Inflammatory macrophage treated with lipopolysaccharide for 4 hours (primary cell): ENCODE measurements at regions not wholly inside any gene's neighbourhood (a gene's known extent, or its start where the extent isn't known, plus 50 kb on each side); places are given as distances from the start of the nearest gene placed in this dataset.

Source experiments
- DNase-seq: peaks from one replicate; pipeline ENCODE4 v3.0.0-alpha.2; 2020

GRCh38 chr5:162325143-162325727 lies 257.7 kb downstream of the GABRG2 start:
- DNase-seq: no peak

- DNase-seq: no peak
Measured at GRCh38 chr5:162334944-162335343, 267.4 kb downstream of the GABRG2 start.

- no peak for DNase-seq
Measured at GRCh38 chr5:162360373-162360931, 292.9 kb downstream of the GABRG2 start.

- DNase-seq: no peak
Measured at GRCh38 chr5:162372256-162372655, 304.7 kb downstream of the GABRG2 start.

- no peak for DNase-seq
Measured at GRCh38 chr5:162377895-162378294, 310.3 kb downstream of the GABRG2 start.

- DNase-seq: no peak
Measured at GRCh38 chr5:162382839-162383238, 315.3 kb downstream of the GABRG2 start.

- DNase-seq: no peak
Measured at GRCh38 chr5:162384225-162384624, 316.7 kb downstream of the GABRG2 start.

DNA sequence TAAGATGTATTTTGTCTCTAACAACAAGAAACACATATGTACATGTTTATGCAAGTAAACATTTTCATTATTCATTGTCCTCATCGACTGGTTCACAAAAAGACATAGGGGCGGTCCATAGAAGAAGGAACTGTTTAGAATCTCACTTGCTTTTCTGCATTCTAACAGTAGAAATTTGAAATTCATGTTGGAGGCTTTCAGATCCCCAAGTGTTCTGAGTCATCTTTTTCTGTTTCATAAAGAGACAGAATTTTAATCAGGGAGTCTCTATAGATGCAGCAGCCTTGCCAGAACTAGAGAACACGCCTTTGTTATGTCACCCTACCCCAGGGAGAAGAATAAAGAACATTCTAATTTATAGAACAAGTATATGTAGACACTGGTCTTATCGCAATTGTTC lies 324.3 kb downstream of the GABRG2 start:
- no peak for DNase-seq

DNA sequence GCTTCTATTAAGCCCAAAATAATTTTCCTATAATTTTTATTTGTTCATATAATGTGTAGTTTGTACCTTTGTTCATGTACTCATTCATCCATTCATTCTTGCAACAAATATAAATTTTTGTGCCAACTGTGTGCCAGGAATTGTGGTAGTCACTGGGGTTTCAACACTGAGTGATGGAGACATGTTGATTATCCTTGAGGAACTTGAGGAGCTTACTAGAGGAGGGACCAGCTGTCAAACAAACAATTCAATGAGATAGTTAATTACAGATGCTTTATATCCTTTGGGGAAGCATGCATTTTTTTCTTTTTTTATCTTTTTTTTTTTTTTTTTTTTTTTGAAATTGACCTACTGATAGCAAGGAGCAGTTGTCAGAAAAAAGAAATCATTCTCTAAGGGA lies 324.8 kb downstream of the GABRG2 start:
- DNase-seq: no peak

- no peak for DNase-seq
Measured at GRCh38 chr5:162393534-162393933, 326.0 kb downstream of the GABRG2 start.

DNA sequence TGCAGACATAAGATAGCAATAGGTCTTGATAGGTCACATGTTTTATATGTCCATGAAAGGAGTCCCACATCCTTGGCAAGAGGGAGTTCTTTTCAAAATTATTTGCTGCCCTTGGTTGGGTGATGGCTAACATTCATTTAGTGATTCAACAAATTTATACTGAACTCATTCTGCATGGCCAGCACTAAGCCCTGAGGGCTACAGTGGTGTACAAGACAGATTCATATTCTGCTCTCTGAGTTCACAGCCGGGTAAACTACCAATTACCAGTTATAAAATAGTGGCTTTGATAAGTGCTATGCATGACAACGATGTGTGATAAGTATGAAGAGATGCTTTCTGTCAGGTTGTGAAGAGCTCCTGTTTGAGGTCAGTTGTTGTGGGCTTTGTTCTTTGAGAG lies 340.0 kb downstream of the GABRG2 start:
- DNase-seq: no peak

DNA sequence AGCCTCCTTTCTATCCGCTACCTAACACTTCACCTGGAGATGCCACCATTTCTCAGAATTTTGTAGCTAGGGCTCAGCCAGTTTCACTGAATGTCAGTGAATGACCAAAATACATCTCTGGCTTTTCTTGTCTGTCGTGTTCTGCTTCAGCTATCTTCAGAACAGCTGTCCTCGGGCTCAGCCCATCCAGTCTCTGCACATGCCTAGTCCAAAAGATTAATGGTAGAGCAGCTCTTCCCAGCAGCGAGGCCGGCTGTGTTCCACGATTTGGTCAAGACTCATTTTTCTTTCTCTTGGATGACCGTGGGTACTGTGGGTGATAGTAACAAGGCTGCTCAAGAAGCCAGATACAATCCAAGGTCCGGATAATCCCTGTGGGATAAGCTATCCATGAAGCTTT lies 342.8 kb downstream of the GABRG2 start:
- no peak for DNase-seq

GRCh38 chr5:162429142-162429541 lies 361.6 kb downstream of the GABRG2 start:
- DNase-seq: no peak

GRCh38 chr5:162434281-162434680 lies 366.7 kb downstream of the GABRG2 start:
- DNase-seq: no peak

GRCh38 chr5:162436055-162436454 lies 368.5 kb downstream of the GABRG2 start:
- DNase-seq: no peak

DNA sequence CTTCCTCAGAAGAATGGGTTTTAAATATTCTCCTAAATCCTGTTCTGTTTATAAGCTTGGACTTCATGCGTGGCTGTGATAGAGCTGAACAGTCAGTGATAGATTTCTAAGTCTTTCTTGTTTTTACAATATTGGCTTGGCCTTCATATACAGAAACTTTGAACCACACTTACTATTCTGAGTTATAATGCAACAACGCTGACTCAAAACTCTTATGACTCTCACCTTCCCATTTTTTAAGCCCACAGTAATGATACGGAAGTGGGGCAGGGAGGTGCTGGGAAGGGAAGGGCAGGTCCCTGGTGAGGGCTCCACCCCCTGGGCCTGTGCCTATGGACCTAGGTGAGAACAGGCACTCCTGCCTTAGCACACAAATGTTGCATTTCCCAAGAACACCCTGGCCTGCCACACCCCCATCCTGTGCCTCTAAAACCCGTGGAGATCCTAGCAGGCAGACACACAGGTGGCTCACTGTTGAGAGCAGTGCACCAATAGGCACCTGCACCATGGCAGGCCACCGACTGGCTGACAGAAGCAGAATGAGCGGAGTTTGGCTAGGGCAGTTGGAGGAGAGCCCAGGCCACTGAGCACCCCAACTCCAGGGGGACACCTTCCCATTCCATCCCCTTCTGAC lies 376.7 kb downstream of the GABRG2 start:
- no peak for DNase-seq

DNA sequence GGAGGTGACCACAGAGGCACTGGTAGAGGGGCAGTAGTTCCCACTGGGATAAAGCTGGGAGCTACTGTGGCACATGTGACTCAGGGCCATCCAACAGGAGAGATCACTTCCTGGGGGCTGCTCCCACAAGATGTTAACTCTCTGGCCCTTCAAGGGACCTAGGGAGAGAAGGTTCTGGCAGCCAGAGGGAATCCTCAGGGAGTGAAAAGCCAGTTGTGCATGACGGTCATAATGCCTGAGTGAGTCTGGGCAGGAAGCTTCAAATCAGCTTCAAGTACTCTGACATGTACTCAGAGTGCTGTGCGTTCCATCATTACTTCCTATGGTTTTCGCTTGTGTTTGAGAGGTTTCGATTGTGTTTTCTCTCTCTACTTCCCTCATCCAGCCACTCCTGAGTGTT lies 388.5 kb downstream of the GABRG2 start:
- DNase-seq: no peak

DNA sequence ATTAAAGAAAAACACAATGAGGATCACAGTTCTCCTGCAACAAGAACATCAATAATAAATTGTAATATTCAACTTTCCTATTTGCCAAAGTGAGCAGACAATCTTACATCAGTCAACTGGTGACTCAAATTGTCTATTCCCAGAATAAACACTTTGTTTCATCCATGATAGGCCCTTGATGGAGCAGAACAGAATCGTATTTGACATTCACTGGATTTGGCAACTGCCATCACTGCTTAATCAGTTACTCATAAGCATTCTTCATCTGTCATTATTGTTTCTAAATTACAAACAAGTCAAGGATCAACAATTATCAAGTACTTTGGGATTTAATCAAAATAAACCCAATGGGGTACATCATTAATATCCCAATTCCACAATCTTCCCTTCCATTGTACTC lies 398.4 kb downstream of the GABRG2 start:
- no peak for DNase-seq

DNA sequence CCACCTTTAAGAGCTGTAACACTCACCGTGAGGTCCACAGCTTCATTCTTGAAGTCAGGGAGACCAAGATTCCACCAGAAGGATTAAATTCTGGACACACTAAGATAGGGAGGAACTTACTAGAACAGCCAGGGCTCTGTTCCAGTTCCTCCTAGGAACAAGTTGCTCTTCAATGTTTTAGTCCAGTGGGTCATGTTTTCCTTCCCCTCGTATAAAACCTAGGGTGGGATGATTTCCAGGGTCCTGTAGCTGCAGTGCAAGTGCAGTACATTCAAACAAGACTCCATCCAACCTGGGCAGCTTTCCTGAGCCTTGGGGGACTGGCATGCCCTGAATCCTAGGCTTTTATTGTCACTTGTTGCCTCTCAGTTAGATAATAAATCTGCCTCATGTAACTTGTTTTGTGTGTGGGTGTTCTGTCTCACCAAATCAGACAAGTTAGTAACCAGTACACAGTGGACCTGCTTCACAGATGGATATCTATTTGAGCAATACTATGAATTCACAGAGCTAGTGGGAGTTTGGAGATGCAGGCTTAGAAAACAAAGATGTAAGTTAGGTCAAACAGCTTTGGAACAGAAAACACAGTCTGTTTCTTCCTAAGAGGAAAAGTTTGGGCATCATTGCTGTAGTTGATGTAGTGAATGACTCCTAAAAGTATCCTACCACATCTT lies 405.6 kb downstream of the GABRG2 start:
- no peak for DNase-seq

GRCh38 chr5:162474239-162474638 lies 406.7 kb downstream of the GABRG2 start:
- DNase-seq: no peak

GRCh38 chr5:162484095-162484494 lies 416.5 kb downstream of the GABRG2 start:
- no peak for DNase-seq

- DNase-seq: no peak
Measured at GRCh38 chr5:162484986-162485385, 417.4 kb downstream of the GABRG2 start.

DNA sequence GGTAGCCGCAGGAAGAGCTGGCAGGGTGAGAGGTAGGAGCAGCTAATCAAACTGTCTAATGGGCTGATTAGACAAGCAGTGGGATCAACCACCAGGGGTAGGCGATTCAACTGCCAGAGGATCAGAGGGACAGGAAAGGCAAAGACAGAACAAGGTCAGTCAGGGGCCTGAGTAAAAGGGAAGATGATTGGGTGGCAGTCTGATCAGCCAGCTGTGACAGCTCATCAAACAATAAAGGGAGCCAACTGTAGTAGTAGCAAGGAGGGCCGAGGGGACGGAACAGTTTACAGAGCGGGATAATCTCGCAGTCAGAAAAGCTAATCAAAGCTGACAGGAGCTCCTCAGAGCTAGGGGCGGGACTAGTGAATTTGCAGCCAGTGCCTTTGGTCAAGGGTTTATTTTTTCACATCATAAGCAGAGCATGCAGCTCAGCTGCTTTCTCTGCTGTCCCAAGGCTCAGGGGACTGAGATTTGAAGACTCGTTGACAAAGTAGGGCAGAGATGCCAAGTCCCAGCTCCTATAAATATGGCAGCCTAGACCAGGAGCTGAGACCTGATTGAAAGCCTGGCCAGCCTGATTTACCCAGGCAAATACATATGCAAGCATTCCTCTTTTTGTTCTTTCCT lies 418.2 kb downstream of the GABRG2 start:
- DNase-seq: no peak
